Gastroesophageal sphincter (tissue), 3 donors: ENCODE measurements at regions not wholly inside any gene's neighbourhood (a gene's known extent, or its start where the extent isn't known, plus 50 kb on each side); places are given as distances from the start of the nearest gene placed in this dataset.

Experiments
- EP300 ChIP-seq: sonication (generic); formaldehyde crosslinking; IDR thresholded peaks from one replicate; pipeline ENCODE4 v1.6.1; 2017; ENCODE audit warnings: antibody characterized with exemption, mild to moderate bottlenecking
- POLR2A ChIP-seq, 2 donors: fragments of 450-650 bp; IDR thresholded peaks; one replicate each; pipeline ENCODE4 v1.6.1; 2017; ENCODE audit warnings: antibody characterized with exemption in 2 of 2, mild to moderate bottlenecking in 2 of 2, moderate library complexity in 1 of 2
- POLR2AphosphoS5 ChIP-seq: sonication (generic); formaldehyde crosslinking; IDR thresholded peaks from one replicate; pipeline ENCODE4 v1.6.1; 2017; ENCODE audit warnings: antibody characterized with exemption
- TF ChIP-seq, protein P1 (sequence below), 4 experiments: fragments of 200-600 bp in 2 of 4; fragments of 450-650 bp in 2 of 4; sonication (generic) in 1 of 4; IDR thresholded peaks; one replicate each; pipeline ENCODE4 v1.5.1; 2017 to 2019; ENCODE audit warnings: antibody characterized with exemption in 4 of 4, mild to moderate bottlenecking in 2 of 4, moderate library complexity in 2 of 4

DNA sequence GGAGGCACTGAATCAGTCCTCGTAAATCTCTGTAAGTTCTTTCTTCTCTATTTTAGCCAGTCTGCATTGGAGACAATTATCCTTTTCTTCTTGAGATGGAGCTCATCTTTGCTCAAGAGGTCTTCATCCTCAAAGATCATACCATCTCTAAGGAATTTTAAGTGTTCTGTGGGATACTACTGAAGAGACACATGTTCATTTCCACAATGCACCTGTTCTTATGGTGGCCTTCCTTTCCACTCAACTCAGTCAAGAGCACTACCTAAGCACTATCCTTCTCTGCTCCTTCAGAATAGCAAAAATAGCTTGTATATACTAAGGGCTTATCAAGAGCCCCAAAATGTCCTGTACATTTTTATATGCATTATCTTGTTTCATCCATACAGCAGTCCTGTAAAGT lies 214.0 kb downstream of the KLF5 start:
- TF ChIP-seq POLR2AphosphoS5 (no peak), POLR2A (IDR thresholded peaks at IDR 0.05) (no peak), EP300 (no peak)
- TF ChIP-seq, protein P1, sequence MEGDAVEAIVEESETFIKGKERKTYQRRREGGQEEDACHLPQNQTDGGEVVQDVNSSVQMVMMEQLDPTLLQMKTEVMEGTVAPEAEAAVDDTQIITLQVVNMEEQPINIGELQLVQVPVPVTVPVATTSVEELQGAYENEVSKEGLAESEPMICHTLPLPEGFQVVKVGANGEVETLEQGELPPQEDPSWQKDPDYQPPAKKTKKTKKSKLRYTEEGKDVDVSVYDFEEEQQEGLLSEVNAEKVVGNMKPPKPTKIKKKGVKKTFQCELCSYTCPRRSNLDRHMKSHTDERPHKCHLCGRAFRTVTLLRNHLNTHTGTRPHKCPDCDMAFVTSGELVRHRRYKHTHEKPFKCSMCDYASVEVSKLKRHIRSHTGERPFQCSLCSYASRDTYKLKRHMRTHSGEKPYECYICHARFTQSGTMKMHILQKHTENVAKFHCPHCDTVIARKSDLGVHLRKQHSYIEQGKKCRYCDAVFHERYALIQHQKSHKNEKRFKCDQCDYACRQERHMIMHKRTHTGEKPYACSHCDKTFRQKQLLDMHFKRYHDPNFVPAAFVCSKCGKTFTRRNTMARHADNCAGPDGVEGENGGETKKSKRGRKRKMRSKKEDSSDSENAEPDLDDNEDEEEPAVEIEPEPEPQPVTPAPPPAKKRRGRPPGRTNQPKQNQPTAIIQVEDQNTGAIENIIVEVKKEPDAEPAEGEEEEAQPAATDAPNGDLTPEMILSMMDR (IDR thresholded peaks at IDR 0.05) = no peak
